GM10266 (cell line): ENCODE measurements at regions not wholly inside any gene's neighbourhood (a gene's known extent, or its start where the extent isn't known, plus 50 kb on each side); places are given as distances from the start of the nearest gene placed in this dataset.

Experiments
- DNase-seq: peaks from one replicate; pipeline ENCODE4 v3.0.0; 2012; ENCODE audit errors: extremely low spot score
- CTCF ChIP-seq: IDR thresholded peaks from 2 replicates; pipeline ENCODE4 v1.5.1; 2012; ENCODE audit warnings: mild to moderate bottlenecking, low read depth; ENCODE audit not compliant: control insufficient read depth, insufficient read depth; ENCODE audit errors: missing control alignments

- no peak for DNase-seq
- no peak for TF ChIP-seq CTCF
Measured at GRCh38 chr14:26995301-26995700, 397.5 kb upstream of the NOVA1 start.

GRCh38 chr14:26996246-26996645 lies 398.4 kb upstream of the NOVA1 start:
- TF ChIP-seq CTCF: no peak
- DNase-seq: no peak

GRCh38 chr14:27002179-27002578 lies 404.3 kb upstream of the NOVA1 start:
- no peak for TF ChIP-seq CTCF
- DNase-seq: no peak

- TF ChIP-seq CTCF: no peak
- no peak for DNase-seq
Measured at GRCh38 chr14:27006570-27006969, 408.7 kb upstream of the NOVA1 start.

GRCh38 chr14:27008187-27008586 lies 410.4 kb upstream of the NOVA1 start:
- no peak for TF ChIP-seq CTCF
- DNase-seq: no peak

- no peak for DNase-seq
- TF ChIP-seq CTCF: no peak
Measured at GRCh38 chr14:27012641-27013040, 414.8 kb upstream of the NOVA1 start.

GRCh38 chr14:27013678-27014077 lies 415.8 kb upstream of the NOVA1 start:
- TF ChIP-seq CTCF: no peak

More at GRCh38 chr14:27013678-27014077, 415.8 kb upstream of the NOVA1 start:
- DNase-seq: no peak
